H1 (cell line): ENCODE measurements at regions not wholly inside any gene's neighbourhood (a gene's known extent, or its start where the extent isn't known, plus 50 kb on each side); places are given as distances from the start of the nearest gene placed in this dataset.

ENCODE experiments used
- CTCF ChIP-seq, 3 experiments: IDR thresholded peaks; 1 replicate in 2 of 3; 2 replicates in 1 of 3; pipeline versions ENCODE4 v1.5.1 to v1.6.1; 2011; ENCODE audit warnings: low read length in 3 of 3, mild to moderate bottlenecking in 3 of 3, inconsistent platforms in 2 of 3, low read depth in 1 of 3, moderate library complexity in 1 of 3; ENCODE audit not compliant: insufficient read depth in 1 of 3; ENCODE audit errors: control extremely low read depth in 1 of 3
- EGR1 ChIP-seq: IDR thresholded peaks from 2 replicates; pipeline ENCODE4 v1.6.1; 2011; ENCODE audit warnings: low read depth, low read length, borderline replicate concordance
- GABPA ChIP-seq: IDR thresholded peaks from 2 replicates; pipeline ENCODE4 v1.6.1; 2011; ENCODE audit warnings: mild to moderate bottlenecking, low read length, moderate library complexity, borderline replicate concordance; ENCODE audit not compliant: insufficient read depth
- HDAC2 ChIP-seq, 2 experiments: fragments of 300-600 bp in 1 of 2; sonication (generic) in 1 of 2; IDR thresholded peaks; 2 replicates each; pipeline ENCODE4 v1.6.1; 2011 to 2012; ENCODE audit warnings: low read depth in 2 of 2, low read length in 2 of 2, mild to moderate bottlenecking in 2 of 2, moderate library complexity in 2 of 2, borderline replicate concordance in 1 of 2, inconsistent platforms in 1 of 2
- HDAC6 ChIP-seq: IDR thresholded peaks from one replicate; pipeline ENCODE4 v1.7.1; 2012; ENCODE audit warnings: low read depth, mild to moderate bottlenecking, inconsistent platforms, low read length, moderate library complexity
- JUND ChIP-seq: IDR thresholded peaks from 2 replicates; pipeline ENCODE4 v1.6.1; 2011; ENCODE audit warnings: mild to moderate bottlenecking, improper control_type of control experiment, low read length
- MAFK ChIP-seq: IDR thresholded peaks from 2 replicates; pipeline ENCODE4 v1.6.1; 2012; ENCODE audit warnings: low read depth, mild to moderate bottlenecking, improper control_type of control experiment, low read length
- MAX ChIP-seq: IDR thresholded peaks from 2 replicates; pipeline ENCODE4 v1.6.1; 2012; ENCODE audit warnings: inconsistent platforms
- NRF1 ChIP-seq: IDR thresholded peaks from 2 replicates; pipeline ENCODE4 v1.6.1; 2011; ENCODE audit warnings: mild to moderate bottlenecking, low read depth, low read length, improper control_type of control experiment
- RAD21 ChIP-seq, 2 experiments: IDR thresholded peaks in 1 of 2; conservative IDR thresholded peaks in 1 of 2; 2 replicates each; pipeline ENCODE4 v1.6.1; 2011; ENCODE audit warnings: low read depth in 2 of 2, low read length in 2 of 2, improper control_type of control experiment in 1 of 2, inconsistent platforms in 1 of 2, mild to moderate bottlenecking in 1 of 2, moderate library complexity in 1 of 2

- TF ChIP-seq CTCF (IDR thresholded peaks at IDR 0.05; ENCODE audit: control extremely low read depth in 1 of 3, insufficient read depth in 1 of 3, low read depth in 1 of 3, low read length in 3 of 3), result no peak
- no peak for TF ChIP-seq JUND
- no peak for TF ChIP-seq HDAC2 (IDR thresholded peaks at IDR 0.05; ENCODE audit: borderline replicate concordance in 1 of 2, low read depth in 2 of 2, low read length in 2 of 2)
- no peak for TF ChIP-seq MAFK
- TF ChIP-seq HDAC6, result no peak
- TF ChIP-seq GABPA, result no peak
- no peak for TF ChIP-seq RAD21 (IDR thresholded peaks at IDR 0.05 in 1 of 2, conservative IDR thresholded peaks at IDR 0.05 in 1 of 2; ENCODE audit: low read depth in 2 of 2, low read length in 2 of 2)
- TF ChIP-seq MAX, result no peak
- TF ChIP-seq EGR1, result no peak
- no peak for TF ChIP-seq NRF1
Measured at GRCh38 chr11:41999066-41999465, 539.6 kb upstream of the LRRC4C start.
